ENCODE measurements at regions not wholly inside any gene's neighbourhood (a gene's known extent, or its start where the extent isn't known, plus 50 kb on each side); places are given as distances from the start of the nearest gene placed in this dataset.

DNA sequence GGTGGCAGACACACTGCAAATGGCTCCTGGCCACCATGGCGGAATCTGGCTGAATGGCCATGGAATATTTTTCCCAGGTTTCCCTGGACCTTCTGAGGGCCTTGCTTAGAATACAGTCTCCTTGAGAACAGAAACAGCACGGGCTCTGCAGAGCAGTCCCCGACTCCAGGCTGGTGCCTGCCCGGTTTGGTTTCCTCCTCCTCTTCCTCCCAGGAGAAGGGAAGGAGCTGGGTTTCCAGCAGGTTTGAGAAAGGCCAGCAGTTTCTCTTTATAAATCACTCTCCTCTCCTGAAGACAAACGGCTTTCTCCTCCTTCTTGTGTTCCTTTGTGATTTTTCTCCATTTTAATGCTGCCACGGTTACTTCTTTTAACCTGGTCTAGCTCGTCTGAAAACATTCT is 106.8 kb upstream of the RFLNA start:
- H3K4me3 ChIP-seq (ENCODE audit: extremely low read depth in 1 of 4, insufficient read depth in 2 of 4, low read depth in 3 of 4, low read length in 4 of 4), result no peak overlapping the region
- FAIRE-seq, result no peak
- H3K4me2 ChIP-seq (ENCODE audit: insufficient read depth in 1 of 2, low read depth in 2 of 2, low read length in 2 of 2), result no peak overlapping the region
- H3K36me3 ChIP-seq (ENCODE audit: control insufficient read depth in 2 of 4, insufficient read depth in 4 of 4, low read length in 3 of 4), result no peaks in the 10 kb centered on the region
- no peak for DNase-seq (ENCODE audit: low read depth in 1 of 2, low spot score in 2 of 2)
- H2BK5ac ChIP-seq (ENCODE audit: low read depth, low read length), result no peak overlapping the region
- H3K27me3 ChIP-seq (replicated peaks in 1 of 4; ENCODE audit: control insufficient read depth in 3 of 4, extremely low read depth in 1 of 4, insufficient read depth in 3 of 4, low read length in 3 of 4), result no peaks in the 10 kb centered on the region
- H4K91ac ChIP-seq (replicated peaks; ENCODE audit: insufficient read length, low read length), result peak overlapping the region; percentile 41
- no peaks in the 10 kb centered on the region for H3K23me2 ChIP-seq (ENCODE audit: low read depth, low read length)
- H3K9me3 ChIP-seq (ENCODE audit: insufficient read depth in 2 of 2, low read depth in 1 of 2, low read length in 1 of 2), result no peaks in the 10 kb centered on the region
- CTCF ChIA-PET (ENCODE audit: partially characterized antibody), result interaction anchor here (1.1 kb wide), 1 partner anchor 583 kb away, joined by 4 read pairs; no protein-coding TSS in a partner anchor
- peaks cover 0 to 11% (median 0%) of the 10 kb centered on the region in 4 experiments; a peak in 4 of 7 replicates for H3K4me1 ChIP-seq (replicated peaks in 1 of 4; ENCODE audit: control insufficient read depth in 3 of 4, insufficient read depth in 4 of 4, low read length in 3 of 4)
- H2BK15ac ChIP-seq (ENCODE audit: low read length), result no peak overlapping the region
- H2BK120ac ChIP-seq (replicated peaks; ENCODE audit: low read depth, low read length), result no peak overlapping the region
- 80% methylated on average over 5 of the region's 7 CpGs; no CpG with 5 or more reads in 1 of the 2 experiments for WGBS, 2 experiments (ENCODE audit: extremely low coverage in 1 of 2, insufficient coverage in 1 of 2, insufficient read length in 1 of 2, insufficient replicate concordance in 2 of 2, low coverage in 1 of 2, low lambda C conversion rate in 2 of 2, missing lambda C conversion rate in 1 of 2)
- TF ChIP-seq SUZ12 (IDR thresholded peaks at IDR 0.05; ENCODE audit: low read length) (no peak), CHD1 (IDR thresholded peaks at IDR 0.05; ENCODE audit: low read depth, low read length) (no peak), CHD2 (IDR thresholded peaks at IDR 0.05; ENCODE audit: low read length) (no peak), MAFK (IDR thresholded peaks at IDR 0.05; ENCODE audit: low read depth, low read length) (no peak), YY1 (IDR thresholded peaks at IDR 0.05; ENCODE audit: low read depth, low read length) (no peak), SIN3A (conservative IDR thresholded peaks at IDR 0.05 in 1 of 2, IDR thresholded peaks at IDR 0.05 in 1 of 2; ENCODE audit: low read depth in 1 of 2, low read length in 2 of 2) (no peak), NRF1 (IDR thresholded peaks at IDR 0.05; ENCODE audit: low read depth, low read length) (no peak), EGR1 (IDR thresholded peaks at IDR 0.05; ENCODE audit: borderline replicate concordance, low read depth, low read length) (no peak), SIX5 (IDR thresholded peaks at IDR 0.05; ENCODE audit: low read depth, low read length) (no peak), SP4 (IDR thresholded peaks at IDR 0.05; ENCODE audit: low read length) (no peak), TBP (IDR thresholded peaks at IDR 0.05; ENCODE audit: low read depth, low read length) (no peak), KDM5A (IDR thresholded peaks at IDR 0.05; ENCODE audit: low read length) (no peak), PHF8 (conservative IDR thresholded peaks at IDR 0.05; ENCODE audit: low read depth, low read length) (no peak), ASH2L (IDR thresholded peaks at IDR 0.05; ENCODE audit: low read length) (no peak)
- 0 out of 2 replicates have a peak overlapping the region, but pooled peaks have one; percentile 39 for H2AK5ac ChIP-seq (ENCODE audit: low read depth, low read length)
- no peak overlapping the region for H3K4ac ChIP-seq (replicated peaks; ENCODE audit: insufficient read length, low read depth, low read length)
- H3K9ac ChIP-seq (replicated peaks in 1 of 4; ENCODE audit: extremely low read depth in 1 of 4, low read depth in 3 of 4, low read length in 3 of 4), result no peak overlapping the region
- no peak overlapping the region for H3K18ac ChIP-seq (ENCODE audit: extremely low read depth, low read length)
- H3K56ac ChIP-seq (replicated peaks; ENCODE audit: insufficient read length, low read depth, low read length), result no peak overlapping the region
- no peaks in the 10 kb centered on the region for H3K79me1 ChIP-seq (ENCODE audit: low read depth, low read length)
- no peak overlapping the region; the same call in 1 of the 2 replicates for H2AFZ ChIP-seq (ENCODE audit: low read length)
- no peak overlapping the region for H3K14ac ChIP-seq (ENCODE audit: insufficient read length)
- H4K8ac ChIP-seq (ENCODE audit: extremely low read depth, insufficient read depth, low read length), result no peak overlapping the region; the same call in 1 of the 2 replicates
- H3K27ac ChIP-seq (ENCODE audit: low read depth, low read length), result no peak overlapping the region
- POLR2A ChIA-PET (ENCODE audit: partially characterized antibody), result no interaction called here
- H4K20me1 ChIP-seq (replicated peaks in 1 of 2; ENCODE audit: control insufficient read depth in 1 of 2, insufficient read depth in 2 of 2, low read length in 2 of 2), result no peaks in the 10 kb centered on the region
- peak overlapping the region; percentile 80; the same call in 1 of the 2 replicates for H2BK12ac ChIP-seq (ENCODE audit: low read depth, low read length)
- H4K5ac ChIP-seq (ENCODE audit: insufficient read length, low read depth, low read length), result no peak overlapping the region
- H3K79me2 ChIP-seq (ENCODE audit: control insufficient read depth in 1 of 2, insufficient read depth in 2 of 2, low read length in 2 of 2), result no peaks in the 10 kb centered on the region
- no peak overlapping the region for H3K23ac ChIP-seq (ENCODE audit: insufficient read length)
- no peak overlapping the region for H2BK20ac ChIP-seq (ENCODE audit: low read length)
